ENCODE measurements at regions not wholly inside any gene's neighbourhood (a gene's known extent, or its start where the extent isn't known, plus 50 kb on each side); places are given as distances from the start of the nearest gene placed in this dataset.

- TF ChIP-seq CTCF (IDR thresholded peaks at IDR 0.05; ENCODE audit: low read depth, low read length, missing input control) = no peak
- TF ChIP-seq TAF1 (conservative IDR thresholded peaks at IDR 0.05) = no peak
- no peak for TF ChIP-seq MAX (IDR thresholded peaks at IDR 0.05)
- TF ChIP-seq JUND (IDR thresholded peaks at IDR 0.05) = no peak
Observed at GRCh38 chr9:109682227-109682626, 97.8 kb upstream of the PALM2AKAP2 start.

All from liver (tissue), 3 donors.